WERI-Rb-1 (cell line): ENCODE measurements at regions not wholly inside any gene's neighbourhood (a gene's known extent, or its start where the extent isn't known, plus 50 kb on each side); places are given as distances from the start of the nearest gene placed in this dataset.
A peak's percentile ranks its signal among the peaks of the same experiment; 100 is the strongest.

ENCODE experiments used
- DNase-seq: peaks from one replicate; pipeline ENCODE4 v3.0.0-alpha.2; 2020
- H3K27ac ChIP-seq: fragments of 250-450 bp; sonication (Bioruptor Pico); 2 replicates; pipeline ENCODE4 v1.5.1; 2020; ENCODE audit warnings: mild to moderate bottlenecking, moderate library complexity
- H3K27me3 ChIP-seq: fragments of 250-450 bp; sonication (Bioruptor Pico); 2 replicates; pipeline ENCODE4 v1.5.1; 2021; ENCODE audit warnings: mild to moderate bottlenecking, low read depth, moderate library complexity; ENCODE audit not compliant: insufficient read depth, severe bottlenecking
- H3K36me3 ChIP-seq: fragments of 250-450 bp; sonication (Bioruptor Pico); 2 replicates; pipeline ENCODE4 v1.5.1; 2020; ENCODE audit warnings: mild to moderate bottlenecking, moderate library complexity
- H3K4me3 ChIP-seq: 2 replicates; pipeline ENCODE4 v1.5.1; 2011; ENCODE audit warnings: low read depth, mild to moderate bottlenecking, control low read depth, low read length
- H3K9me3 ChIP-seq: fragments of 250-450 bp; sonication (Bioruptor Pico); 2 replicates; pipeline ENCODE4 v1.5.1; 2021; ENCODE audit warnings: mild to moderate bottlenecking, moderate library complexity; ENCODE audit not compliant: severe bottlenecking
- TF ChIP-seq, protein P1 (sequence below): IDR thresholded peaks from 2 replicates; pipeline ENCODE4 v1.5.1; 2011; ENCODE audit warnings: low read depth, mild to moderate bottlenecking, control low read depth, inconsistent platforms, low read length

DNA sequence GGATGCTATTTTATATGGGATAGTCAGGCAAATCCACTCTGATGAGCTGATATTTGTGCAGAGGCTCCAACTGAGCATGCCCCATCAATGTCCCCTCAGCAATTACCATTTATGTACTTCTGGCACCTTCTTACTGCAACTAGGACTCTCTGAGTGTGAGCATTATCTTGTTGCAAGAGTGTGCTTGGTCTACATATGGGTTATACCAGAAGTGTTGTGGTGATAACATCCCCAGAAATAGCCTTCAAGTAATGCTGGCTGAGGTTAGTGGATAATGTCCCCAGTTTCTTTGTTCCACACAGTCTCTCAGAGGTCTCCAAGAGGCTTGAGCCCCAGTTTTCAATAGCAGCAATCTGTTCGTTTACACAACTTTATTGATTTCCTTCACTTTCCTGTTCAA is 408.6 kb downstream of the JRKL start:
- TF ChIP-seq, protein P1, sequence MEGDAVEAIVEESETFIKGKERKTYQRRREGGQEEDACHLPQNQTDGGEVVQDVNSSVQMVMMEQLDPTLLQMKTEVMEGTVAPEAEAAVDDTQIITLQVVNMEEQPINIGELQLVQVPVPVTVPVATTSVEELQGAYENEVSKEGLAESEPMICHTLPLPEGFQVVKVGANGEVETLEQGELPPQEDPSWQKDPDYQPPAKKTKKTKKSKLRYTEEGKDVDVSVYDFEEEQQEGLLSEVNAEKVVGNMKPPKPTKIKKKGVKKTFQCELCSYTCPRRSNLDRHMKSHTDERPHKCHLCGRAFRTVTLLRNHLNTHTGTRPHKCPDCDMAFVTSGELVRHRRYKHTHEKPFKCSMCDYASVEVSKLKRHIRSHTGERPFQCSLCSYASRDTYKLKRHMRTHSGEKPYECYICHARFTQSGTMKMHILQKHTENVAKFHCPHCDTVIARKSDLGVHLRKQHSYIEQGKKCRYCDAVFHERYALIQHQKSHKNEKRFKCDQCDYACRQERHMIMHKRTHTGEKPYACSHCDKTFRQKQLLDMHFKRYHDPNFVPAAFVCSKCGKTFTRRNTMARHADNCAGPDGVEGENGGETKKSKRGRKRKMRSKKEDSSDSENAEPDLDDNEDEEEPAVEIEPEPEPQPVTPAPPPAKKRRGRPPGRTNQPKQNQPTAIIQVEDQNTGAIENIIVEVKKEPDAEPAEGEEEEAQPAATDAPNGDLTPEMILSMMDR, result no peak
- no peak overlapping the region for H3K27ac ChIP-seq
- no peak overlapping the region for H3K4me3 ChIP-seq
- no peaks in the 10 kb centered on the region for H3K9me3 ChIP-seq
- DNase-seq, result no peak
- no peaks in the 10 kb centered on the region for H3K36me3 ChIP-seq
- no peaks in the 10 kb centered on the region for H3K27me3 ChIP-seq

DNA sequence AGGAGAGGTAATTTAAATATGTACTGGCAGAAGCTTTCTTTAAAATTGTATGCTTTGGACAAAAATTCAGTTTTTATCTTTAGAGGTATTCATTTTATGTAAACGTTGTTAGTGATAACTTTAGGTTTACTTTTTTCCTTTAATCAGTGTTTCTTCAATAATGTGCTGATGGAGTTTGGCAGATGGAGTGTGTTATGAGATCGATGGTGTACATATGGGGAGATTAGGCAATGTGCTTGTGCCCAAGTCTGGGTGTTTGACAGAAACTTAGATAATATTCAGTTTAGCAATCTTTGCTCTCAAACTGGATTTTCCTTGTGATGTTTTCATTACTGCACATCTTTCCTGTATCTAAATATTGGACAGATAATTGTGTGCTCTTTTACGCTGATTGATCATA is 425.4 kb downstream of the JRKL start:
- TF ChIP-seq, protein P1, result no peak
- DNase-seq, result no peak
- Histone ChIP-seq H3K9me3 (no peaks in the 10 kb centered on the region), H3K27ac (no peak overlapping the region), H3K36me3 (no peaks in the 10 kb centered on the region), H3K27me3 (no peaks in the 10 kb centered on the region), H3K4me3 (no peak overlapping the region)

DNA sequence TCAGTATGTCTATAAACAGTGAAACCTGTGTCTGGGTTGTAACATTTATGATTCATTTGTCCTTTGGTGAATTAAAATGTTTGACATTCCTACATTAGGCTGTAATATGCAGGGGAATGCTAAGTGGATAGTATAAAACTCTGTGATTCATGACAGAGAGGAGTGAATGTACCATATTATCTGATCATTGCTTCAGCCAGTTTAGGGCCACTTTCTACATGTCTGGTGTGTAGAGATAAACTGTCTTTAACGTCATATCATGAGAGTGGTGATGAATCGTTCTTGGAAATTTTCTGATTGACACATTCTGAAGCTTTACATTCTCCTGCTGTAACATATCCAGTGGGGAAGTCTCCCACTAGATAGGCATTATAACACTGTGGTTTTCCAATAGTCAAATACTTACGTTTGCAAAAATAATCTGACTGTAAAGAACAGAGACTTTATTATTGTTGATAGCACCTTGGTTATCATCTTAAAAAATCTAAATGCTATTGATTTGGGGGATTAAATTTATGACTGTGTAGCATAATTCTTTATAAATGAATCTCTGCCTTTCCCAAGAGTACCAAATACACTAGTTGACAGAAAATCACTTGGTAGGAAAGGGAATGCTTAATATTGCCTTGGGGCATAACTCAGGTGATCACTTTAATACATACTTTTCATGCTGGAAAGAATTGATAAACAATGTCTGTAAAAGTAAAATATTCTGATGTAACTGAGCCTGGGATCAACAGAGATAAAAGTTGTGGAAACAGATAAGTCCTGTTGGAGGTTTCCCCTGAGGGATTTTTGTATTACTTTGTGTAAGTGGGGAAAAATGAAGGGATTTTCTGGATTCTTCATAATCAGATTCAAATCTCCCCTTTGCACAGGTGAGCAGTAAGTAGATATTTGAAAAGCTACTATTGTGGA is 427.9 kb downstream of the JRKL start:
- TF ChIP-seq, protein P1, result no peak
- H3K27ac ChIP-seq, result no peak overlapping the region
- no peaks in the 10 kb centered on the region for H3K27me3 ChIP-seq
- DNase-seq, result no peak
- no peak overlapping the region for H3K4me3 ChIP-seq
- no peaks in the 10 kb centered on the region for H3K9me3 ChIP-seq
- H3K36me3 ChIP-seq, result no peaks in the 10 kb centered on the region

DNA sequence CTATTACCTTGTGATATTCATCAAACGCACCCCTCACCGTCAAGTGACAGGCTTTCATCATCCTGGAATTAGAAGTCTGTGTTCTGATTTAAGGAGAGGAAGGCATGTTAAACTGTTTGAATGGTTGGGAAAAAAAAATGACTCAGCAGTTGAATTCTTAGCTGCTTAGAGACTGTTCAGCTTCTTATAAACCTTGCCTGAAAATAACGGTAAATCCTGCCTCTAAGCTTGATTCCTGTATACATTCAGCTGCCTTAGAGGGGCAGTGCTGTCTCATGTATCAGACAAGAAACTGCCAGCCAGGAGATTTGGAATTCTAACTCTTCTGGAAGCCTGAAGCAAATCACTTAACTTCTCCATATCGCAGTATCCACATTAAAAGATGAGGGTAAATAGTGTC is 437.4 kb downstream of the JRKL start:
- DNase-seq, result peak; percentile 50

DNA sequence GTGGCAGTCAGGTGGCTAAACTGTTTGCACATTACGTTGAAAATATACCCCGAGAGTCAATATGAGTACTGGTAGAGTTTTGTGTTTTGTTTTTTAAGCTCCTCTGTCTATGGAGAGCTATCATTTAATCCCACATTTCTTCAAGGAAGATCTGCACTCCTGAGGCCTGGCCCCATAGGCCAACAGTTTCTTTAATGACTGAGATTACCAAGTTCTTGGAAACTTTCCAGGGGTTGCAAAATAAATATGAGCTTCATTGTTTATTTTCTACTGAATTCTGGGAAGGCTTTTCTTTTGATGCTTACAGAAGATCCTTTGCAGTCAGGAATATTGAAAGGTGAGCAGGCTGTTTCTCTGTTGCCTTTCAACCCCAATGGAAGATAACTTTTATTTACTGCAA is 452.0 kb downstream of the JRKL start:
- no peaks in the 10 kb centered on the region for H3K36me3 ChIP-seq
- no peak for DNase-seq
- TF ChIP-seq, protein P1, result no peak
- H3K27ac ChIP-seq, result no peak overlapping the region
- no peaks in the 10 kb centered on the region for H3K27me3 ChIP-seq
- no peak overlapping the region for H3K4me3 ChIP-seq
- no peaks in the 10 kb centered on the region for H3K9me3 ChIP-seq

More for the DNA sequence above, 437.4 kb downstream of the JRKL start:
- Histone ChIP-seq H3K27ac (no peak overlapping the region), H3K9me3 (no peaks in the 10 kb centered on the region), H3K27me3 (no peaks in the 10 kb centered on the region), H3K36me3 (no peaks in the 10 kb centered on the region), H3K4me3 (no peak overlapping the region)
- TF ChIP-seq, protein P1, result peak; percentile 58
